ENCODE measurements at regions not wholly inside any gene's neighbourhood (a gene's known extent, or its start where the extent isn't known, plus 50 kb on each side); places are given as distances from the start of the nearest gene placed in this dataset.

- Histone ChIP-seq H3K27ac (no peak overlapping the region), H3K36me3 (no peaks in the 10 kb centered on the region), H3K9me3 (no peaks in the 10 kb centered on the region), H3K27me3 (no peaks in the 10 kb centered on the region), H3K4me1 (peaks cover 0 to 4% of the 10 kb centered on the region in 2 donors), H3K4me3 (no peak overlapping the region)
- no peak for TF ChIP-seq CTCF (IDR thresholded peaks at IDR 0.05)
- DNase-seq (ENCODE audit: low spot score) = no peak
Measured at GRCh38 chr5:112004867-112005622, 248.1 kb upstream of the NREP start.

GRCh38 chr5:112002376-112002775, 245.4 kb upstream of the NREP start:
- no peaks in the 10 kb centered on the region for H3K27me3 ChIP-seq
- DNase-seq (ENCODE audit: low spot score) = no peak
- no peak overlapping the region for H3K4me3 ChIP-seq
- no peaks in the 10 kb centered on the region for H3K9me3 ChIP-seq
- H3K27ac ChIP-seq = no peak overlapping the region
- H3K4me1 ChIP-seq = peaks cover 0 to 4% of the 10 kb centered on the region in 2 donors
- H3K36me3 ChIP-seq = no peaks in the 10 kb centered on the region
- TF ChIP-seq CTCF (IDR thresholded peaks at IDR 0.05) = no peak

- no peak for TF ChIP-seq CTCF (IDR thresholded peaks at IDR 0.05)
Measured at GRCh38 chr5:111999286-111999685, 242.3 kb upstream of the NREP start.

GRCh38 chr5:111998871-111999270, 241.9 kb upstream of the NREP start:
- no peak for TF ChIP-seq CTCF (IDR thresholded peaks at IDR 0.05)
- Histone ChIP-seq H3K27me3 (no peaks in the 10 kb centered on the region), H3K36me3 (no peaks in the 10 kb centered on the region), H3K9me3 (no peaks in the 10 kb centered on the region), H3K4me1 (no peaks in the 10 kb centered on the region), H3K27ac (no peak overlapping the region), H3K4me3 (no peak overlapping the region)
- DNase-seq (ENCODE audit: low spot score) = no peak

More at GRCh38 chr5:111999286-111999685, 242.3 kb upstream of the NREP start:
- H3K27ac ChIP-seq = no peak overlapping the region
- no peak for DNase-seq (ENCODE audit: low spot score)
- no peaks in the 10 kb centered on the region for H3K4me1 ChIP-seq
- H3K27me3 ChIP-seq = no peaks in the 10 kb centered on the region
- H3K4me3 ChIP-seq = no peak overlapping the region
- H3K36me3 ChIP-seq = no peaks in the 10 kb centered on the region
- H3K9me3 ChIP-seq = no peaks in the 10 kb centered on the region

- H3K4me3 ChIP-seq = no peak overlapping the region
- no peaks in the 10 kb centered on the region for H3K4me1 ChIP-seq
- H3K9me3 ChIP-seq = no peaks in the 10 kb centered on the region
- TF ChIP-seq CTCF (IDR thresholded peaks at IDR 0.05) = no peak
- H3K36me3 ChIP-seq = no peaks in the 10 kb centered on the region
- no peak for DNase-seq (ENCODE audit: low spot score)
- H3K27me3 ChIP-seq = no peaks in the 10 kb centered on the region
- H3K27ac ChIP-seq = no peak overlapping the region
Measured at GRCh38 chr5:111997711-111998110, 240.7 kb upstream of the NREP start.

GRCh38 chr5:111997308-111997707, 240.3 kb upstream of the NREP start:
- H3K9me3 ChIP-seq = no peaks in the 10 kb centered on the region
- no peak for DNase-seq (ENCODE audit: low spot score)
- TF ChIP-seq CTCF (IDR thresholded peaks at IDR 0.05) = no peak
- H3K27me3 ChIP-seq = no peaks in the 10 kb centered on the region
- H3K4me3 ChIP-seq = no peak overlapping the region
- no peaks in the 10 kb centered on the region for H3K4me1 ChIP-seq
- no peak overlapping the region for H3K27ac ChIP-seq
- H3K36me3 ChIP-seq = no peaks in the 10 kb centered on the region

All from right atrium auricular region (tissue), 2 donors.